Sigmoid colon (tissue), 6 donors: ENCODE measurements at regions not wholly inside any gene's neighbourhood (a gene's known extent, or its start where the extent isn't known, plus 50 kb on each side); places are given as distances from the start of the nearest gene placed in this dataset.

Source experiments
- DNase-seq: peaks from one replicate; pipeline ENCODE4 v3.0.0-alpha.2; 2019
- H3K27ac ChIP-seq, 4 donors: fragments of 200-600 bp; sonication (generic); one replicate each; pipeline ENCODE4 v1.5.1; 2016 to 2019; ENCODE audit warnings: mild to moderate bottlenecking in 1 of 4
- H3K27me3 ChIP-seq, 3 donors: fragments of 200-600 bp; sonication (generic); one replicate each; pipeline ENCODE4 v1.5.1; 2019; ENCODE audit warnings: mild to moderate bottlenecking in 1 of 3
- H3K36me3 ChIP-seq, 4 donors: fragments of 200-600 bp; sonication (generic); one replicate each; pipeline ENCODE4 v1.5.1; 2016 to 2019
- H3K4me1 ChIP-seq, 4 donors: fragments of 200-600 bp; sonication (generic); one replicate each; pipeline ENCODE4 v1.5.1; 2017 to 2019
- H3K4me3 ChIP-seq, 4 donors: fragments of 200-600 bp; sonication (generic); one replicate each; pipeline ENCODE4 v1.5.1; 2017 to 2019; ENCODE audit warnings: mild to moderate bottlenecking in 2 of 4, moderate library complexity in 1 of 4
- H3K9me3 ChIP-seq, 4 donors: fragments of 200-600 bp in 3 of 4; sonication (generic) in 3 of 4; one replicate each; pipeline versions ENCODE4 v1.5.1 to v1.6.1; 2013 to 2019
- EP300 ChIP-seq, 4 donors: sonication (generic); formaldehyde crosslinking; IDR thresholded peaks; one replicate each; pipeline ENCODE4 v1.6.1; 2017; ENCODE audit warnings: antibody characterized with exemption in 4 of 4
- POLR2A ChIP-seq, 2 donors: fragments of 450-650 bp; IDR thresholded peaks; one replicate each; pipeline ENCODE4 v1.6.1; 2016; ENCODE audit warnings: antibody characterized with exemption in 2 of 2, mild to moderate bottlenecking in 2 of 2, moderate library complexity in 2 of 2
- POLR2AphosphoS5 ChIP-seq, 4 donors: sonication (generic); formaldehyde crosslinking; IDR thresholded peaks; one replicate each; pipeline ENCODE4 v1.6.1; 2017; ENCODE audit warnings: antibody characterized with exemption in 4 of 4
- WGBS, 2 donors: extraction: QIAGEN DNeasy Blood & Tissue Kit; methylation state at CpG; one replicate each; pipeline ENCODE4 v1.1.7; 2013; 5-methylcytosine and 5-hydroxymethylcytosine counted together
- intact Hi-C: fragments of 100-400 bp; cut with DNase I; formaldehyde crosslinking; loops from one replicate; pipeline ENCODE4 v1.15.1; 2023
- TF ChIP-seq, protein P1 (sequence below), 4 experiments: fragments of 450-650 bp in 3 of 4; fragments of 200-600 bp in 1 of 4; IDR thresholded peaks; one replicate each; pipeline ENCODE4 v1.5.1; 2016 to 2019; ENCODE audit warnings: antibody characterized with exemption in 4 of 4, mild to moderate bottlenecking in 3 of 4, moderate library complexity in 2 of 4
- donor health status: healthy with polysubstance abuse.
- donor health status: healthy.

DNA sequence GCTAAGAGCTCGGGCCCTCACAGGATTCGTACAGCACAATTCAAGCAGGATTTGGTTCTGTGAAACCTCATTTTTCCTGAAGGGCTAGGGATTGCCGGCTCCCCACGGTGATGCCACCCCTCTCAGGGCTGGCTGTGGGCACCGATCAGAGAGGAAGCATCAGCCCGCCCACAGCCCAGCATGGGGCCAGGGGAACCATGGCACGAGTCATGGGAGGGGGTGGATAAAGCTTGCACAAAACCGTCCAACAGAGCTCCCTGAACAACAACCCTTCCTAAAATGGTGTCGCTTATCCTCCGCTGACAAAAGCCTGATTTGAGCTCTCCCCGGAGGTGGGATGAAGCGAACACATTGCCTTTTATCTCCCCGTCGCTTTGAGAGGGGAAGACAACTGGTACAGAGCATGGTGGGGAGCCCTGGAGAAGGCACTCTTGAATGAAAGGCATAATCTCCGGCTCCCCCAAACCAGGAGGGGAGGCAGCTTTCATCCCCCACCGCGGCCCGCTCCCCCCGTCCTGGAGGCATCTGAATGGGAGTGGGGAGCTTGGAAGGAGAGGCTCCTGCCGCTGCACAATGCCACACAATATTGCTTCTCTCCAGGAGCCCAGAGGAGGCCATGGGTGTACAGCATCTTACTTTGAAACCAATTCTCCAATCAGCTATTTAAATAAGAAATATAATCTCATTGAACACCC is 144.0 kb downstream of the RPS24 start:
- DNase-seq: no peak
- intact Hi-C loops: no loop called here
- WGBS, 2 donors: 84% methylated on average over 20 of the region's 20 CpGs

DNA sequence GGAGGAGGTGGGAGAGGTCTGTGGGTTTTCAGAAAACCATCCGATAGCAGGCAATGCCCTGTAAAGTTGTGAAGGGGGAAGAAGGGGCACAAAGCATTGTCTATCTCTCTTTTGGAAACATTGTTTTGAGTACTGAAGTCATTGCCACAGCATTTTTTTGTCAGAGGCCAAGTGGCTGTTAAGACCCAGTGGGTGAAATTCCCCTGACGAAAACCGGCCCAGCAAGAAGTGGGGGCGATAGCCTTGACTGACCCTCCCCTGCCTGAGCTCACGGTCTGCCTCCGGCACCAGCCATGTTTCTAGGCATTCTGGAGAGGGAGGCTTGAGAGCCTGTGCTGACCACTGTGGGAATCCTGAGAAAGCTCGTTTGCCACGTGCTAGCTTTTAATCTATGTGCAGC is 144.7 kb downstream of the RPS24 start:
- 31 to 71% methylated on average over 8 of the region's 8 CpGs for WGBS, 2 donors
- H3K4me1 ChIP-seq: no peaks in the 10 kb centered on the region
- no peaks in the 10 kb centered on the region for H3K27me3 ChIP-seq
- H3K9me3 ChIP-seq: no peaks in the 10 kb centered on the region
- intact Hi-C loops: no loop called here
- H3K27ac ChIP-seq: no peak overlapping the region
- DNase-seq: no peak
- no peaks in the 10 kb centered on the region for H3K36me3 ChIP-seq
- H3K4me3 ChIP-seq: no peak overlapping the region
- TF ChIP-seq POLR2A (IDR thresholded peaks at IDR 0.05): no peak
- TF ChIP-seq, protein P1, sequence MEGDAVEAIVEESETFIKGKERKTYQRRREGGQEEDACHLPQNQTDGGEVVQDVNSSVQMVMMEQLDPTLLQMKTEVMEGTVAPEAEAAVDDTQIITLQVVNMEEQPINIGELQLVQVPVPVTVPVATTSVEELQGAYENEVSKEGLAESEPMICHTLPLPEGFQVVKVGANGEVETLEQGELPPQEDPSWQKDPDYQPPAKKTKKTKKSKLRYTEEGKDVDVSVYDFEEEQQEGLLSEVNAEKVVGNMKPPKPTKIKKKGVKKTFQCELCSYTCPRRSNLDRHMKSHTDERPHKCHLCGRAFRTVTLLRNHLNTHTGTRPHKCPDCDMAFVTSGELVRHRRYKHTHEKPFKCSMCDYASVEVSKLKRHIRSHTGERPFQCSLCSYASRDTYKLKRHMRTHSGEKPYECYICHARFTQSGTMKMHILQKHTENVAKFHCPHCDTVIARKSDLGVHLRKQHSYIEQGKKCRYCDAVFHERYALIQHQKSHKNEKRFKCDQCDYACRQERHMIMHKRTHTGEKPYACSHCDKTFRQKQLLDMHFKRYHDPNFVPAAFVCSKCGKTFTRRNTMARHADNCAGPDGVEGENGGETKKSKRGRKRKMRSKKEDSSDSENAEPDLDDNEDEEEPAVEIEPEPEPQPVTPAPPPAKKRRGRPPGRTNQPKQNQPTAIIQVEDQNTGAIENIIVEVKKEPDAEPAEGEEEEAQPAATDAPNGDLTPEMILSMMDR (IDR thresholded peaks at IDR 0.05): no peak
- no peak for TF ChIP-seq POLR2AphosphoS5 (IDR thresholded peaks at IDR 0.05)
- no peak for TF ChIP-seq EP300 (IDR thresholded peaks at IDR 0.05)

More for the DNA sequence above, 144.0 kb downstream of the RPS24 start:
- Histone ChIP-seq H3K4me3 (no peak overlapping the region), H3K9me3 (no peaks in the 10 kb centered on the region), H3K36me3 (no peaks in the 10 kb centered on the region), H3K4me1 (no peaks in the 10 kb centered on the region), H3K27ac (no peak overlapping the region), H3K27me3 (no peaks in the 10 kb centered on the region)
- TF ChIP-seq POLR2A (IDR thresholded peaks at IDR 0.05) (no peak), POLR2AphosphoS5 (IDR thresholded peaks at IDR 0.05) (no peak), EP300 (IDR thresholded peaks at IDR 0.05) (no peak)
- TF ChIP-seq, protein P1 (IDR thresholded peaks at IDR 0.05): no peak

DNA sequence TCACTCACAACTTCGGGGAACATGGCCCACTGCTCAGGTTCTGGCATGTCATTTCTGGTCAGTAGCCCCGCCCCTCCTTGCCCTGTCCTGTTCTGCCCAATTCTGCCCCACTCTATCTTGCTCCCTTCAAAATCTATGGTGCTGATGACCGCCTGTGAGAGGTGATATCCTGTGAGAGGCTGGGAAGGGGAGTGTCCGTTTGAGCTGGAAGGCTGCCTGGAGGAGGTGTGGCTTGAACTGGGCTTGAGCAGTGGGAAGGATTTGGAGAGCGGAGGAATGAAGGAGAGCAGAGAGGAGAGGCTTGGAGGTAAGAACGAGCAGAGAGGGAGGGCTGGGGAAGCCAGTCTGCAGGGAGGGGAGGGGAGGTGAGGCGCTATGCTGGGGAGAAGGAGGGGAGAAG is 145.3 kb downstream of the RPS24 start:
- H3K4me1 ChIP-seq: no peaks in the 10 kb centered on the region
- no peaks in the 10 kb centered on the region for H3K36me3 ChIP-seq
- WGBS, 2 donors: 29 to 62% methylated on average over 7 of the region's 7 CpGs
- H3K4me3 ChIP-seq: no peak overlapping the region
- DNase-seq: no peak
- intact Hi-C loops: no loop called here
- no peak overlapping the region for H3K27ac ChIP-seq
- H3K27me3 ChIP-seq: no peaks in the 10 kb centered on the region
- TF ChIP-seq POLR2AphosphoS5 (IDR thresholded peaks at IDR 0.05) (no peak), POLR2A (IDR thresholded peaks at IDR 0.05) (no peak), EP300 (IDR thresholded peaks at IDR 0.05) (no peak)
- TF ChIP-seq, protein P1 (IDR thresholded peaks at IDR 0.05): no peak
- H3K9me3 ChIP-seq: no peaks in the 10 kb centered on the region

DNA sequence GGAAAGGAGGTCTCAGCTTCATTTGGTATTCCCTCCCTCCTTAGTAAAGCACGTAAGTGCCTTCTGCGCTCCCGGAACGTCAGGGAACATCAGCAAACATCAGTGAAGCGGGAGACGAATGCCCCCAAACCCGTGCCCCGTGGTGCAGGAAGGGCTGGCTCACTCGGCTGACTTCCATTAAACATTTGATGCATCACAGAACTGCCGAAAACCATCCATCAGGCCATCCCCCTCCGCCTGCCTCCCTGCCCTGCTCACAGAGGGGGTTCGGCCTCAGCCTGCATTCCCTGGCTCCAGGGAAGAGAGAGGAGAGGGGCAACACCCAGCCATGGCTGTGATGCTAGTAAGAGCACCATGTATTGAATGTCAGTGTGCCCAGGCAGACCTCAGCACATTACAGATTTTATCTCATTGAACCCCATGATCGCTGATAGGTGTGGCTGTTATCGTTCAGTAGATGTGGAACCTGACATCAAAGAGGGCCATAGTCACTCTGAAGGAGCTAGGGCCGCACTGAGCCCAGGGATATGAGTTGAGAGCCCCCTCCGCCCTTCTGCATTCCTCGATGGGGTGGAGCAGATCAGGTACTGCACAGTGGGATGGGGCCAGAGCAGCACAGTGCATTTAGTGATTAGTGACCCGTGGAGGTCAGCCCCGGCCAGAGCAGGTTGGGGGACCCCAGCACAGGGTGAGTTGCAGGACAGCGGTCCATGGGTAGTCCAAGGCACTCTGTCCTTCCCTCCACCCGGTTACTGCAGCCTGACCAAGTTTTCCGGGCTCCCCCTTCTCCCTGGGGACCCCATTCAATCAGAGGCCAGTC is 146.4 kb downstream of the RPS24 start:
- Histone ChIP-seq H3K27me3 (no peaks in the 10 kb centered on the region), H3K36me3 (no peaks in the 10 kb centered on the region), H3K9me3 (no peaks in the 10 kb centered on the region), H3K4me3 (no peak overlapping the region), H3K4me1 (peaks cover 0 to 2% (median 0%) of the 10 kb centered on the region in 4 donors), H3K27ac (no peak overlapping the region)
- 45 to 74% methylated on average over 22 of the region's 22 CpGs for WGBS, 2 donors
- intact Hi-C loops: no loop called here
- TF ChIP-seq EP300 (IDR thresholded peaks at IDR 0.05) (no peak), POLR2A (IDR thresholded peaks at IDR 0.05) (no peak), POLR2AphosphoS5 (IDR thresholded peaks at IDR 0.05) (no peak)
- TF ChIP-seq, protein P1 (IDR thresholded peaks at IDR 0.05): no peak
- no peak for DNase-seq
